Fibroblast of gingiva (primary cell): ENCODE measurements at regions not wholly inside any gene's neighbourhood (a gene's known extent, or its start where the extent isn't known, plus 50 kb on each side); places are given as distances from the start of the nearest gene placed in this dataset.
A peak's percentile ranks its signal among the peaks of the same experiment; 100 is the strongest.

ENCODE experiments used
- DNase-seq: peaks from one replicate; pipeline ENCODE4 v3.0.0-alpha.2; 2011; ENCODE audit warnings: low read depth

DNA sequence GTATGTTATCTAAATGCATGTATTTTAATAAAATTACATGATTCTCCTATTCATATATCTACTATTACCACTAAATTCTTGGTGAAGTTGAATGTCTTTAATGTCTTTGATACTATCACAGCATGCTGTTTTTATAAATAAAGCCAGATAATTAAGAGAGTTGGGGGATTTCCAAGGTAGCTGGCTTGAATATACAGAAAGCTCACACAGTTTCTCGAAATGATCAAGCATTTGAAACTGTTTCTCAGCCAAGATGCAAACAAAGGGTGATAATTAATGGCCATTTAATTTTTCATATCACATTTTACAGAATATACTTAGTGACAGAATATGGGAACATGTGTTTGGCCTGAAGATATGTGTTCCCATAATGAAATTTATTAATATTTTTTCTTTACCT lies 145.6 kb upstream of the CDH12 start:
- no peak for DNase-seq

DNA sequence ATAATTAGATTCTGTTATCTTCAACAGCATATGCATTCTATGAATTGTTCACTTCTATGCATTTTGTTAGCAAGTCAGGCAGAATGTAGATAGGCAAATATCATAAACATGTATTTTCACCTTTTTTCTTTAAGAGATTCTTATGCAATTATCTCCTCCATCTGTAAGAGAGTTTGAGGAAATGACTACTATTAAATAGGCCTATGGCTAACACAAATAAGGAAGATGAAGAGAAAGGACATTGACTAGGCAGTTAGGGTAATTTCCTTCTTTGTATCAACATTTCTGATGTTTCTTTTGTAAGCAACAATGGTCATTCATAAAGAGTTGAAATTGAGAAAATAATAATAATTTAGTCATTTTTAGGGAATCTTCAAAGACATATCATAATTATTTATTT lies 145.2 kb upstream of the CDH12 start:
- DNase-seq, result no peak

DNA sequence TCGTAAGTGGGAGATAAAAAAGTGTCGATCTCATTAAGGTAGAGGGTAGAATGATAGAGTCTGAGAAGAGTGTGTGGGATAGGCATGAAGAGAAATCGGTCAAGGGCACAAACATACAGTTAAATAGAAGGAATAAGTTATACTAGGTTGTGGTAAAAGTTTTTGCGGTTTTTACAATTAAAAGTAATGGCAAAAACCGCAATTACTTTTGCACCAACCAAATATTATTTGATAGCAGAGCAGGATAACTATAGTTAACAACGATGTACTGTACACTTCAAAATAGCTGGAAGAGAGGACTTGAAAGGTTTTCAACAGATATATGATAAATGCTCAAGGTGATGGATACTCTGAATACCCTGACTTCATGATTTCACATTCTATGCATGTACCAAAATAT lies 135.8 kb upstream of the CDH12 start:
- no peak for DNase-seq

DNA sequence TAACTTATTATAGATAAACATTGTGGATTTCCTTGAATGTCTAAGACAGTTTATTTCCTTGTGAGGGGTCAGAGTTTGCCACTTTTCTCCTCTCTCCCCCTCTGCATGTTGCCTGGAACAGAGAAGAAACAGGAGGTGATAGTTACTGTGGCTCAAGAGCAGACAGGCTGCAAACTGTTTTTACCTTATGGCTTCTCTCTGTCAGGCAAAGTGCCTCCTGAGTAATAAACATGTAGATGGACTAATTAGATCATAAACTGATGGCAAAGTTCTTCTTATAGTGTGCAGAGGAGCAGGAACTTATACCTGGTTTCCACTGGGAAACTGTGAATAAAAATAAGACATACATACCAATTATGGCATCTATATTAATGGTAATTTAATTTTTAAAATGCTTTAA lies 133.1 kb upstream of the CDH12 start:
- no peak for DNase-seq

DNA sequence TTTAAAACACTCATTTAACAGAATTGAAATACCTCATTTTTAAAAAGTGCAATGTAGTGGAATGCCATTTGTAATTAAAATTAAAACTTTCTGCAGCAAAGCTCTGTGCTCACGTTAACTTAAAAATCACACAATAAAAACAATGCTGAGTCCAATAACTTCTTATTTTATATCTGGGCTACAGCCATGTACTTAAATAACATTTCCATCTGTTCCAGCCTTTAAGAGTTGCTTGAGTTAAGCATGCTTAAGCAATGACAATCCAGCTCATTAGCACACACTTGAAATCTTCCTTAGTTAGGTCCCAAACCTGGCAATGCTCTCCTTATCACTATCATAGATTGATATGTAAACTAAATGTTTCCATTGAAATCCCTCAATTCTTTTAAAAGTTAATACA lies 132.3 kb upstream of the CDH12 start:
- no peak for DNase-seq

DNA sequence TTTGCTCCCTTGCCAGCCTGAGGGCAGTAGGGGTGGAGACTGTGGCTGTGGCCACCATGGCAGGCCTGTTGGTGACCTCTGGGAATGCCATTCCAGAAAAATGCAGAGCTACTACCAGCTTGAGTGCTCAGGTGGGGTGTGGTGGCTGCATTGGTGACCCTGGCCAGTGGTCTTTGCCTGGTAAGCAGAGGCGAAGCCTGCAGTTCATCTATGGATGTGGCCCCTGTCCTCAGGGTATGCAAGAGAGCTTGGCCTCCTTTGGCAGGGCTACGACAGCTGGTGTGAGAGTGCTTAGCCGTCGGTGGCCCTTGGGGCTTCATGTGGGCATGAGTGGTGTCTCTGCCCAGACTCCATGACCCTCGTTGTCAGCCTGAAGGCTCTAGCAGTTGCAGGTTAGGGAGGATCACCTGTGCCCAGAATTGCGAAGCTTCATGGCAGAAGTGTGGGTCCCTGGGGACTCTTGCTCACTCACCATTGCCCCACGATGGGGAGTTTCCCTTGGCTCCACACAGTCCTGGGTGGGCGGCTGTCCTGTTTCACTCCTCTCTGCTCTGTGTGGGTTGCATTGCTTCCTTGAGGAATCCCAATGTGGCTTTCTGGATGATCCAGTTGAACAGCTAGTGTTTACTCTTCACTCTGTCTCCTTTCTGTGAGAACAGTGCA lies 117.9 kb upstream of the CDH12 start:
- DNase-seq, result no peak

DNA sequence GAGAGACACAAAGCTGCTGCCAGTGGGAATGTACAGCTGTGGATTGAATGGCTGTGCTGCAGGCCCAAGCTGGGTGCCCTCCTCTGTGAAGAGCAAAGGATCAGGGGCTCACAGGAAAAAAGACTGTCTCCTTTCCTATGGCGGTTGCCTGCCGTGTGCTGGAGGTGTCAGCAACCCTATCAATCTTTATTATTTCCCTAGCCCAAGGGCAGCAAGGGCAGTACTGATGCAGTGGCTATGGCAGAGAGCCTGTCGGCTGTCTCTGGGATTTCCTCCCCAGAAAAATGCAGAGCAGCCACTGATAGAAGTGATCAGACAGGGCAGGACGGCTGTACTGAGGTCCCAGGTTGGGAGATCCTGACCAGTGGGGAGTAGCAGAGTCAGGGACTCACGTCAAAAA lies 117.3 kb upstream of the CDH12 start:
- DNase-seq, result no peak

DNA sequence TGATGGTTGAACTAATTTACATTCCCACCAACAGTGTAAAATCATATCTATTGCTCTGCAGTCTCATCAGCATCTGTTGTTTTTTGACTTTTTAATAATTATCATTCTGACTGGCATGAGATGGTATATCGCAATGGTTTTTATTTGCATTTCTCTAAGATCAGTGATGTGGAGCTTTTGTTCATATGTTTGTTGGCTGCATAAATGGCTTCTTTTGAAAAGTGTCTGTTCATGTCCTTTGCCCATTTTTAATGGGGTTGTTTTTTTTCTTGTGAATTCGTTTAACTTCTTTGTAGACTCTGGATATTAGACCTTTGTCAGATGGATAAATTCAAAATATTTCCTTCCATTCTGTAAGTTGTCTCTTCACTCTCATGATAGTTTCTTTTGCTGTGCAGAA lies 115.2 kb upstream of the CDH12 start:
- no peak for DNase-seq

DNA sequence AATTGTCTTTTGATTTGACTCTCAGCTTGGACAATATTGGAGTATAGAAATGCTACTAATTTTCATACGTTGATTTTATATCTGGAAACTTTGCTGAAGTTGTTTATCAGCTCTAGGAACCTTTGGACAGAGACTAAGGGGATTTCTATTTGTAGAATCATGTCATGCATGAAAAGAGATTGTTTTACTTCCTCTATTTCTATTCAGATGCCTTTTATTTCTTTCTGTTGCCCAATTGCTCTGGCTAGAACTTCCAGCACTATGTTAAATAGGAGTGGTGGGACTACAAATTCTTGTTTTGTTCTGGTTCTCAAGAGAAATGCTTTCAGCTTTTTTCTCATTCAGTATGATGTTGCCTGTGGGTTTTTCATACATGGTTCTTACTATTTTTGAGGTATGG lies 112.8 kb upstream of the CDH12 start:
- no peak for DNase-seq

DNA sequence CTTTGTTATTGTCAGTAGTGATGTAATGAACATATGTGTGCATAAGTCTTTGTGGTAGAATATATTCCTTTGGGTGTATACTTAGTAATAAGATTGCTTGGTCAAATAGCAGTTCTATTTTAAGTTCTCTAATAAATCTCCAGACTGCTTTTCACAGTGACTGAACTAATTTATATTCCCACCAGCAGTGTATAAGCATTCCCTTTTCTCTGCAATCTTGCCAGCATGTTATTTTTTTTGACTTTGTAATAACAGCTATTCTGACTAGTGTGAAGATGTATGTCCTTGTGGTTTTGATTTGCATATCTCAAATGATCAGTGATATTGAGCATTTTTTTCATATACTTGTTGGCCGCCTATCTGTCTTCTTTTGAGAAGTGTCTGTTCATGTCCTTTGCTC lies 111.5 kb upstream of the CDH12 start:
- DNase-seq, result no peak

DNA sequence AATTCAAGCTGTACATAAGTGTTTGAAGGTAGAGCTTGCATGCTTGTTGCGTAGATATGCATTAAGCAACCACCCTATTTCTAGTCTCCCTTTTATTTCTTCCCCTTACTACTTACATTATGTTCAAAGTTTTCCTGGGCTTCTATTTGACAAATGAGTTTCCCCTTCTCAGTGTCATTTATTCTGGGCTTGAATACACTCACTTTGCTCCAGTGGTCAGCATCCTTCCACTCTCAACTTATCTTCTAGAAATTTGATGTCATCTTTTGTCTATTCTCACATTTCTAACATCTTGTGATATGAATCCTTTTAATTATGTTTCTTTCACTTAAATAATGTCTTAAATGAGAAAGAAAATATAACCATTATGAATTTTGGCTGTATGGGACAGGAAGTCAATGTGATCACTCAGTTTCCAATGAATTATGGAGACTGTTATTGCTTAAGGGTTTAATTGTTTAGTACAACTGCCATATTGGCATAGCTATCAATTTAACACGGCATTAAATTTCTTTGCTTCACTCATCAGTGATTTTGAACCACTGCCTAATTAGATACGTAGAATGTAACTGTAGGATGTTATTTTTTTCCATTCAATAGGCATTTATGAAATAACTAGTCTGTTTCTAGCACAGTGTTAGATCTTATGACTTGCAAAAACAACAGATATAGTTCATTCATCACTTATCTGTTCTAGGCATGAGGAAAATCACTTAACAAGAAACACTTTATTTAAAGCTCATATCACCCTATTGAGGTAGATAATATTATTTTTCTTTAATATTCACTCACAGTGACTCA lies 105.5 kb upstream of the CDH12 start:
- no peak for DNase-seq

DNA sequence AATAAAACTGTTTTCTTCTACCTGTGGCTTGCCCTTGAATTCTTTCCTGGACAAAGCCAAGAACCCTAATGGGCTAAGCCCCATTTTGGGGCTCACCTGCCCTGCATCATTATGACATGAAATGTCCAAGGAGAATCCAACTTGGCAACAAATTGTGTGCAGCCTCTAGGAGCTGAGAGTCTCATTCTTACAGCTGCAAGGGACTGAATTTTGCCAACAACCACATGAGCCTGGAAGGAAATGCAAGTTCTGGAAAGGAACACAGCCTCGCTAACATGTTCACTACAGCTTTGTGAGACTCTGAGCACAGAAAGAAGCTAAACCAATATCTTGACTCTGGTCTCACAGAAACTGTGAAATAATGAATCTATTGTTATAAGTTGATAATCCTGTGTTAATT lies 94.8 kb upstream of the CDH12 start:
- no peak for DNase-seq

DNA sequence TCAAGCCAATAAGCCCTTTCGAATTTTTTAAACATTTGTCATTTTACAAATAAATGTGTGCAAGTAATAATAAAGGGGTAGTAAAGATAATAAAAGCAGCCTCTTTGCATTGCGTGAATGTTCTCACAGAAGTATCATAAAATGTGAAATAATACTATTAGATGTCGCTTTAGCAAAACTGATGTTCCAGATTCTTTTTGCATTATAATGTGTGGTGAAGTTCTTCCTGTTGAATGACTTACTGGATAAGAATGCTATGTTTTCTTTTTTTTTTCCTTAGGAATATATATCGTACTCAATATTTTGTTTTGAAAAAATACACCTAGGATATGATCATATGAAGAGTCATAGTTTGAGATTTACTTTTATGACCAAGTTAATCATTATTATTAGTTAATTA lies 85.2 kb upstream of the CDH12 start:
- no peak for DNase-seq

DNA sequence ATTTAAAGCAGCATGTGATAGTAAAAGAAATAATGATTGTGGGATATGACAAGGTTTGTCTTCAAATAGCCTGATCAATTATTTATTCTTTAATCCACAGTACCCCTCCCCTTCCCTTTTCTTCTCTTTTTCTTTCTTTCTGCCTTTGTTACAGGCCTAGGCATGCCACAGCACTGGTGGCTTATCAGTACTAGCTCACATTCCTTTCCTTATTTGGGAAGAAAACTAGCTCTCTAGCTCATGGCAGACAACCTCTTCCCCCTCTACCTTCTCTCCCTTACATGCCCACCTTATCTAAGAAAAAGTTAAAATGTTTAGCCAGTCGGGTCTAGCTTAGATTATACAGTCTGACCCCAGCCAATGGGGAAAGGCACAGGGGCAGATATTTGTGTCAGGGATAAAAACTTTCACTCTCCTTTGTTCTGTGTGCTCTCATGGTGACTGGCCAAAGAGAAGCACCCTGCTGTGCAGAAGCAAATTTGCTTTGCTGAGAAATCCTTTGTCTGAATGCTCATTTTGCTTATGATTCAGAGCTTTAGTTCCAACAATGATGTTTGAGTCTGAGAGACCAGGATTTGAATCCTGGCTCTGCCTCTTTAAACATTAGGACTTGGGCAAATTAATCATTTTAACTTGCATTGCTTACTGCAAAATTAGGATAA lies 75.8 kb upstream of the CDH12 start:
- no peak for DNase-seq

DNA sequence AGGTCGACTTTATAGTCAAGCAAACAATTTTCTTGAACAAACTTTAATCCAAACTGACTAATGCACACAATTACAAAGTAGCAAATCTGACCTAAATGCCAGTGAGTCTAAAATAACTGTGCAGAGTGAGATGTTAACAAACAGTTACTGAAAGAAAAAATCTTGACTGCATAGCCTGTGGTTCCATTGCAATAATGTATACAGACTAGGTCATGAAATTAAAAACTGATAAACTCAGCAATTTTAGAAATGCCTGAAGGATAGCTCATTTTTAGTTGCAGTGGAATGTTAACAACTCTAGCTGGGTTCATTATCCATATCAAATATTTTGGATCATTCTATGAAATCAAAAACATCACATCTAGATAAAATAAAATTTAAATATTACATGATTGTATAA lies 73.4 kb upstream of the CDH12 start:
- peak; percentile 3 for DNase-seq

DNA sequence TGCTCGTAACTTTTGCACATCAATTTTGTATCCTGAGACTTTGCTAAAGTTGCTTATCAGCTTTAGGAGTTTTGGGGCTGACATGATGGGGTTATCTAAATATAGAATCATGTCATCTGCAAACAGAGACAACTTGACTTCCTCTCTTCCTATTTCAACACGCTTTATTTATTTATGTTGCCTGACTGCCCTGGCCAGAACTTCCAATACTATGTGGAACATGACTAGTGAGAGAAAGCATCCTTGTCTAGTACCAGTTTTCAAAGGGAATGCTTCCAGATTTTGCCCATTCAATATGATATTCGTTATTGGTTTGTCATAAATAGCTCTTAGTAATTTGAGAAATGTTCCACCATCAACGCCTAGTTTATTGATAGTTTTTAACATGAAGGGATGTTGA lies 65.4 kb upstream of the CDH12 start:
- peak; percentile 58 for DNase-seq

DNA sequence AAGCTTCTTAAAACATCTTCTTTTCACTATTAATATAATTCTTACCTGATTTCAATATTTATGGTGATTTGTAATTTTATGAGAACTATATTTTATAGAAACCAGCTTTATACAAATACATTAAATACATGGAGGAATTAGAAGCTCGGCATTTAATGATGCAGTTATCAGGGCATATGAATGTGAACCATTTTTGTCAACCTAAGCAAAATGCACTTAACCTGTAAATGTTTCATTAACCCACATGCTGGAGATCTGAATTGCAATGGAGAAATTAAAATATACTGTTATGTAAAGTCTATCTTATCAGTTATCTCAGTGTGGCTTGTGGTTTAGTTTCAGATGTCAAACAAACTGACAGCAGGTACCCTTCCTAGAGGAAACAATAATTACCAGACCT lies 63.2 kb upstream of the CDH12 start:
- DNase-seq, result no peak

DNA sequence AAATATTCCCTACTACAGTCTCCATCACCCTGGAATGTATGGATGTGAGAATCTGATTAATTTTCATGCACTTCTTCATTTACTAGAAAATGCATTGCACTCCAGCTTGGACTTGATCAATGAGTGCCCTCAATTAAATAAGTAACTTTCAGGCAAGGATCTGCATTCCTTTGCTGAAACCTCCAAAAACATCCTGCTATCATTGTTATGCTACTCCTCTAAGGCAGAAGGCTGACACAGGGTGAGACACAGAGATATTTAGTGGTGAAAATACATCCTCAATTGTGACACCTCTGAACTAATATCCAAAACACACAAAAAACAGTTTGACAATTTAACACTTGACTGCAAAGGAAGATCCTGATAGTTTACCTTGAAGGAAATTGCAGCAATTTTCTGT lies 57.9 kb upstream of the CDH12 start:
- no peak for DNase-seq

DNA sequence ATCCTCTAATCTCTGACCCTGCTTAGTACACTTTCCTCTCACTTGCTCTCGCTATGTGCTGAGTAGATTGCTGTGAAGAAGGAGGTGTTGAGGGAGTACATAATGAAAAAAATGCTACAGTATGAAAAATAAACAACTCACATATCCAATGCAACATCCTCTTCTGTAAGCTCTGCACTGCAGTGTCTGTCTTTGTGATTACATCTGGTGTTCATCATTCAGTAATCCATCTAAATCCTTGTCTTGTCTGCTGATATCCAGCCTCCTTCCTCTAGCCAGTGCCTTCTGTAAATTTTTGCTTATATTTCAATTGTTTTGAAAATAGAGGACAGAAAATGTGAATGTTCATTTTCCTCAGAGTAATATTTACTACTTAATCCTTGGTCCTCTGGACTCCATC lies 57.4 kb upstream of the CDH12 start:
- DNase-seq, result no peak

DNA sequence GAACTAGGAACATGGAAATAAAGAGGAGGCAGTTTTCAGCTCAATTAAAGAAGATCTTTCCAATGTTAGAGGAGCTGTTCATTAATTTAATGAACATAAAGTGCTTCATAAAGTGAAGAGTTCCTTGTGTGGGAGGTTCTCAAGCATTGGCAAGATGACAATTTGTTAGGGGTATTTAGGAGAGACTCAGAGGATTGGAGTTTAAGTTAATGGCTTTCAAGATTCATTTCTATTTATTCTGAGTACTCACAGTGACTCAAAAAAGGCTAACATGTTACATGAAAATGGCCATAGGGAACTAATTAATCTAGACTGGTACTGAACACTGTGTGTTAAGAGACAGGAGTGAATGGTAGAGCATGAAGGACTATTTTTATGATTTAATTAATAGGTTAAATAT lies 55.4 kb upstream of the CDH12 start:
- peak; percentile 3 for DNase-seq

DNA sequence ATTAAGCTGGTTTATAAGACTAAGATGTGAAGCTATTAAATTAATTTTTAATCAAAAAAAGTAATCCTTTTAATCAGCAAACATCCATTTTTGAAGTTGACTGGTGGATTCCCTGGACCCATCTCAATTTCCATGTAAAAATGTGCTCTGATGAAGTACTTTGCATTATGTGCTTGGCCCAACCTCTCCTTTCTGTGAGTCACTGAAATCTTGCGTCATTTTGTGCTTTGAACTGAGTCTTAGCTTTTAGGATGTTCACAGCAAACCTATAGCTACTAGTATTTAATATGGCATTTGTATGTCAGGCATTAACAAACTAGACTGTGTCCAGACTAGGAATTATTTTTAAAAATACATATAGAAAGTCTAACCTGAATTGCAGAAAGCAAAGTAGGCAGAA lies 55.0 kb upstream of the CDH12 start:
- DNase-seq, result peak; percentile 59
